IMR-90 (cell line): ENCODE measurements at regions not wholly inside any gene's neighbourhood (a gene's known extent, or its start where the extent isn't known, plus 50 kb on each side); places are given as distances from the start of the nearest gene placed in this dataset.

Source experiments
- BHLHE40 ChIP-seq: fragments of 150-350 bp; IDR thresholded peaks from 2 replicates; pipeline ENCODE4 v1.6.1; 2016; ENCODE audit warnings: mild to moderate bottlenecking, low read depth, low read length
- CEBPB ChIP-seq: IDR thresholded peaks from 2 replicates; pipeline ENCODE4 v1.6.1; 2012; ENCODE audit warnings: low read depth, low read length, improper control_type of control experiment
- CHD1 ChIP-seq: IDR thresholded peaks from 2 replicates; pipeline ENCODE4 v1.6.1; 2012; ENCODE audit warnings: low read depth, low read length, improper control_type of control experiment
- CTCF ChIP-seq: conservative IDR thresholded peaks from 2 replicates; pipeline ENCODE4 v1.5.1; 2012; ENCODE audit warnings: mild to moderate bottlenecking, low read depth, low read length, improper control_type of control experiment
- ELK1 ChIP-seq: fragments of 150-350 bp; IDR thresholded peaks from 2 replicates; pipeline ENCODE4 v1.6.1; 2016; ENCODE audit warnings: low read depth, mild to moderate bottlenecking, low read length, moderate library complexity, borderline replicate concordance
- MXI1 ChIP-seq: IDR thresholded peaks from 2 replicates; pipeline ENCODE4 v1.6.1; 2012; ENCODE audit warnings: low read depth, mild to moderate bottlenecking, low read length, moderate library complexity, borderline replicate concordance
- NFE2L2 ChIP-seq: fragments of 150-350 bp; IDR thresholded peaks from 2 replicates; pipeline ENCODE4 v1.6.1; 2016; ENCODE audit warnings: low read depth, mild to moderate bottlenecking, low read length
- POLR2A ChIP-seq: IDR thresholded peaks from 2 replicates; pipeline ENCODE4 v1.6.1; 2012; ENCODE audit warnings: mild to moderate bottlenecking, low read depth, low read length
- RAD21 ChIP-seq: IDR thresholded peaks from 2 replicates; pipeline ENCODE4 v1.6.1; 2012; ENCODE audit warnings: low read length, improper control_type of control experiment
- RCOR1 ChIP-seq: IDR thresholded peaks from 2 replicates; pipeline ENCODE4 v1.6.1; 2012; ENCODE audit warnings: mild to moderate bottlenecking, low read length, improper control_type of control experiment; ENCODE audit not compliant: insufficient replicate concordance
- SMC3 ChIP-seq: fragments of 150-350 bp; IDR thresholded peaks from 2 replicates; pipeline ENCODE4 v1.6.1; 2016; ENCODE audit warnings: low read depth, mild to moderate bottlenecking, antibody characterized with exemption, low read length, moderate library complexity
- USF2 ChIP-seq: fragments of 150-350 bp; IDR thresholded peaks from 2 replicates; pipeline ENCODE4 v1.6.1; 2017; ENCODE audit warnings: mild to moderate bottlenecking, antibody characterized with exemption, low read length, low read depth

- TF ChIP-seq POLR2A (no peak), CHD1 (no peak), CTCF (no peak), RCOR1 (no peak), BHLHE40 (no peak), USF2 (no peak), NFE2L2 (no peak), ELK1 (no peak), SMC3 (no peak), RAD21 (no peak), MXI1 (no peak), CEBPB (no peak)
Measured at GRCh38 chr12:105729926-105730325, 399.4 kb downstream of the C12orf75 start.
